Neural progenitor cell (in vitro differentiated cells): ENCODE measurements at regions not wholly inside any gene's neighbourhood (a gene's known extent, or its start where the extent isn't known, plus 50 kb on each side); places are given as distances from the start of the nearest gene placed in this dataset.

Experiments used
- DNase-seq: peaks from one replicate; pipeline ENCODE4 v3.0.0-alpha.2; 2016; ENCODE audit warnings: low spot score
- H2AFZ ChIP-seq: fragments of 200-600 bp; sonication (generic); replicated peaks from 2 replicates; pipeline ENCODE4 v1.6.1; 2016; ENCODE audit warnings: antibody characterized with exemption
- H3F3A ChIP-seq: fragments of 200-600 bp; sonication (generic); 2 replicates; pipeline ENCODE4 v1.6.1; 2016; ENCODE audit warnings: antibody characterized with exemption, low read depth
- H3K27ac ChIP-seq: fragments of 200-600 bp; sonication (generic); 2 replicates; pipeline ENCODE4 v1.5.1; 2016; ENCODE audit warnings: mild to moderate bottlenecking
- H3K27me3 ChIP-seq: fragments of 200-600 bp; sonication (generic); 2 replicates; pipeline ENCODE4 v1.6.1; 2016; ENCODE audit warnings: mild to moderate bottlenecking, moderate library complexity
- H3K36me3 ChIP-seq: fragments of 200-600 bp; sonication (generic); 2 replicates; pipeline ENCODE4 v1.5.1; 2016
- H3K4me1 ChIP-seq: fragments of 200-600 bp; sonication (generic); 2 replicates; pipeline ENCODE4 v1.6.1; 2016; ENCODE audit warnings: mixed run types
- H3K4me2 ChIP-seq: fragments of 200-600 bp; sonication (generic); 2 replicates; pipeline ENCODE4 v1.6.1; 2016
- H3K4me3 ChIP-seq: fragments of 200-600 bp; sonication (generic); 2 replicates; pipeline ENCODE4 v1.5.1; 2016
- H3K79me2 ChIP-seq: fragments of 200-600 bp; sonication (generic); 2 replicates; pipeline ENCODE4 v1.6.1; 2016; ENCODE audit warnings: low read depth
- H3K9ac ChIP-seq: fragments of 200-600 bp; sonication (generic); 2 replicates; pipeline ENCODE4 v1.6.1; 2016
- H3K9me3 ChIP-seq: fragments of 200-600 bp; sonication (generic); 2 replicates; pipeline ENCODE4 v1.5.1; 2016; ENCODE audit warnings: low read depth
- H4K20me1 ChIP-seq: fragments of 200-600 bp; sonication (generic); 2 replicates; pipeline ENCODE4 v1.6.1; 2016; ENCODE audit warnings: low read depth
- H3K27ac Mint-ChIP-seq: 3 replicates; pipeline ENCODE4 v1.8.0; 2021; ENCODE audit warnings: mixed read lengths
- H3K27me3 Mint-ChIP-seq: 2 replicates; pipeline ENCODE4 v1.8.0; 2022; ENCODE audit warnings: low read depth, mild to moderate bottlenecking, inconsistent platforms, moderate library complexity, mixed read lengths; ENCODE audit not compliant: insufficient read depth
- H3K36me3 Mint-ChIP-seq: 3 replicates; pipeline ENCODE4 v1.8.0; 2021; ENCODE audit warnings: mixed read lengths
- H3K4me1 Mint-ChIP-seq: 3 replicates; pipeline ENCODE4 v1.8.0; 2021; ENCODE audit warnings: mixed read lengths
- H3K4me3 Mint-ChIP-seq: 3 replicates; pipeline ENCODE4 v1.8.0; 2021; ENCODE audit warnings: mild to moderate bottlenecking, moderate library complexity, mixed read lengths
- H3K9me3 Mint-ChIP-seq: 3 replicates; pipeline ENCODE4 v1.8.0; 2020; ENCODE audit warnings: mixed read lengths
- EZH2 ChIP-seq: fragments of 200-600 bp; sonication (generic); IDR thresholded peaks from 2 replicates; pipeline ENCODE4 v1.6.1; 2017; ENCODE audit warnings: antibody characterized with exemption, mild to moderate bottlenecking, moderate library complexity
- EZH2phosphoT487 ChIP-seq: fragments of 200-600 bp; sonication (generic); IDR thresholded peaks from 2 replicates; pipeline ENCODE4 v1.6.1; 2017; ENCODE audit warnings: antibody characterized with exemption
- TF ChIP-seq, protein P1 (sequence below): fragments of 200-600 bp; sonication (generic); IDR thresholded peaks from 2 replicates; pipeline ENCODE4 v1.5.1; 2017; ENCODE audit warnings: antibody characterized with exemption, mild to moderate bottlenecking

DNA sequence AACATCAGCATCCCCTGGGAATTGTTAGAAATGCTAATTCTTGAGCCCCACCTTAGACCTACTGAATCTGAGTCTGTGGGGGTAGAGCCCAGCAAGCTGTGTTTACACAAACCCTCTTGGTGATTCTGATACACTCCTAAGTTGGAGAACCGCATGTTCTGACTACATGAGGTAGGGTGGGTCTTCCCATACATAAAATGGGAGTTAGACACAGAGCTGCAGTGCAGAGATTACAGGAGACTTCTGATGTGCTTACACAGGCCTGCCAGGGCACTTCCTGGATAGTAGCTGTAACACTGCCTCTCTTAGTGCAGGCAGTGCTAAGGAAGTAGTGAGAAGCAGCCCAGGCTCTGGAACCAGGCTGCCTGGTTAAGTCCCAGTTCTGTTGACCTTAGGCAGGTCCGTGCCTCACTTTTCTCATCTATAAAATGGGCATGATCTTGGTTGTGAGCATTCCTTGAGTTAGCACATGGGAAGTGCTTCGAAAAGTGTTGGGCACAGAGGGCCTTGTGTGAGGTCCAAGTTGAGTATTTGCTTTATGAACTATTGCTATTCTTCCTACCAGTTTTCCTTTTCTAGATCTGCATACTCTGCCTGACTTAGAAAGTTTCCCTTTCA lies 67.3 kb downstream of the GLI2 start:
- Histone ChIP-seq H3K4me1 (peaks cover 7% of the 10 kb centered on the region), H3K4me3 (no peak overlapping the region), H3K9ac (no peak overlapping the region), H3K79me2 (peaks cover 20% of the 10 kb centered on the region), H3K4me2 (no peak overlapping the region), H3F3A (peaks cover 4% of the 10 kb centered on the region), H3K36me3 (no peaks in the 10 kb centered on the region), H2AFZ (no peak overlapping the region), H3K27me3 (no peaks in the 10 kb centered on the region), H4K20me1 (peaks cover 91% of the 10 kb centered on the region), H3K27ac (no peak overlapping the region), H3K9me3 (no peaks in the 10 kb centered on the region)
- H3K36me3 Mint-ChIP-seq: peaks cover 20% of the 10 kb centered on the region
- H3K4me1 Mint-ChIP-seq: peaks cover 31% of the 10 kb centered on the region
- no peak overlapping the region for H3K27ac Mint-ChIP-seq
- TF ChIP-seq EZH2phosphoT487 (no peak), EZH2 (no peak)
- TF ChIP-seq, protein P1, sequence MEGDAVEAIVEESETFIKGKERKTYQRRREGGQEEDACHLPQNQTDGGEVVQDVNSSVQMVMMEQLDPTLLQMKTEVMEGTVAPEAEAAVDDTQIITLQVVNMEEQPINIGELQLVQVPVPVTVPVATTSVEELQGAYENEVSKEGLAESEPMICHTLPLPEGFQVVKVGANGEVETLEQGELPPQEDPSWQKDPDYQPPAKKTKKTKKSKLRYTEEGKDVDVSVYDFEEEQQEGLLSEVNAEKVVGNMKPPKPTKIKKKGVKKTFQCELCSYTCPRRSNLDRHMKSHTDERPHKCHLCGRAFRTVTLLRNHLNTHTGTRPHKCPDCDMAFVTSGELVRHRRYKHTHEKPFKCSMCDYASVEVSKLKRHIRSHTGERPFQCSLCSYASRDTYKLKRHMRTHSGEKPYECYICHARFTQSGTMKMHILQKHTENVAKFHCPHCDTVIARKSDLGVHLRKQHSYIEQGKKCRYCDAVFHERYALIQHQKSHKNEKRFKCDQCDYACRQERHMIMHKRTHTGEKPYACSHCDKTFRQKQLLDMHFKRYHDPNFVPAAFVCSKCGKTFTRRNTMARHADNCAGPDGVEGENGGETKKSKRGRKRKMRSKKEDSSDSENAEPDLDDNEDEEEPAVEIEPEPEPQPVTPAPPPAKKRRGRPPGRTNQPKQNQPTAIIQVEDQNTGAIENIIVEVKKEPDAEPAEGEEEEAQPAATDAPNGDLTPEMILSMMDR: no peak
- H3K4me3 Mint-ChIP-seq: no peak overlapping the region
- no peaks in the 10 kb centered on the region for H3K9me3 Mint-ChIP-seq
- H3K27me3 Mint-ChIP-seq: no peaks in the 10 kb centered on the region
- no peak for DNase-seq

DNA sequence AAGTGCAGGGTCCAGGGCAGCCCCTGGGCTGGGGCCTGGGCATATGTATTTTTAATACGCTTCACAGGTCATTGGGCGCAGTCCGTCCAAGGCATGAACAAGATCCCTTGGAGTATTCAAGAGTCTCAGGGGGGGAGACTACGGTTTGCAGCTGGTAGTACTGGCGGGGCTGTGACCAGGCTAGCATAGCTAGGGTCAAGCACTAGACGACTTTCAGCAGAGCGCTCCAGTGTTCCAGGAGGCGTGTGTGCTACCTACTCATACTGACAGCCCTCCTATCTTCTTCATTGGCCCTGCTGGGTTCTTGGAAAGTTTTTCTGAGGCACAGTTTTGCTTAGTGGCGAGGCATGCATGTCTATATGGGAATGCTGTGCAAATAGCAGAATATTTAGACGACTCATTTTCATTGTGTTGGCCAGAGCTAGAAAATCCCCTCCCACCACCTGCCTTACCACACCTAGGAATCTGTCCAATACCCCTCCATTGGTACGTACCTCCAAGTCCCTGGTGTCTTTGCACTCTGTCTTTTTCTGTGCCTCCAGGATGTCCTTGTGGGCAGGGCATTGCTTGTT lies 68.2 kb downstream of the GLI2 start:
- Histone ChIP-seq H3K4me1 (no peaks in the 10 kb centered on the region), H3K27me3 (no peaks in the 10 kb centered on the region), H4K20me1 (peaks cover 91% of the 10 kb centered on the region), H3K36me3 (no peaks in the 10 kb centered on the region), H3K4me2 (no peak overlapping the region), H3K9ac (no peak overlapping the region), H3K79me2 (peaks cover 14% of the 10 kb centered on the region), H2AFZ (no peak overlapping the region), H3F3A (no peaks in the 10 kb centered on the region), H3K27ac (no peak overlapping the region), H3K9me3 (no peaks in the 10 kb centered on the region), H3K4me3 (no peak overlapping the region)
- H3K4me1 Mint-ChIP-seq: peaks cover 26% of the 10 kb centered on the region
- no peak overlapping the region for H3K27ac Mint-ChIP-seq
- no peaks in the 10 kb centered on the region for H3K9me3 Mint-ChIP-seq
- no peak overlapping the region for H3K4me3 Mint-ChIP-seq
- no peak for DNase-seq
- TF ChIP-seq EZH2phosphoT487: no peak
- TF ChIP-seq, protein P1: no peak
- no peak for TF ChIP-seq EZH2
- peaks cover 18% of the 10 kb centered on the region for H3K36me3 Mint-ChIP-seq
- H3K27me3 Mint-ChIP-seq: no peaks in the 10 kb centered on the region

DNA sequence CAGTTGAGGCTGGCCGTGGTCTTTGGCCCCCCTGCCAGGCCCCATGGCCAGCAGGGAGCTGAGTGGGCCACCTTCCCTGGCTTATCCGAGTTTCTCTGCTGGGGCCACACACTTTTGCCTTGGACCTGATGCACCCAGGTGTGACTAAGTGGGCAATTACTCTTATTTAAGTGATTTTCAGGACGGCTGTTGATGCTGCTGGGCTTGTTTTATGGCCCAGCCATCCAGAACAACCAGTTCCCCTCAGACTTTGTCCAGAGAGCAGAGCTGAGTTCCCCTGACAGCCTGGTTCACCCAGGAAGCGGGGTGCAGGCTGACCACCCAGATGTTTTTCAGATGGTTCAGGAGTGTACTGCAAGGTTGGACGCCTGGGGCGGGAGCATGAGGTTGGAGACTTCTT lies 68.8 kb downstream of the GLI2 start:
- DNase-seq: no peak
- H3K4me2 ChIP-seq: no peak overlapping the region
- Mint-ChIP-seq H3K36me3 (peaks cover 20% of the 10 kb centered on the region), H3K4me3 (no peak overlapping the region), H3K4me1 (peaks cover 29% of the 10 kb centered on the region), H3K27me3 (no peaks in the 10 kb centered on the region), H3K9me3 (no peaks in the 10 kb centered on the region), H3K27ac (no peak overlapping the region)
- no peaks in the 10 kb centered on the region for H3K9me3 ChIP-seq
- H3K27me3 ChIP-seq: no peaks in the 10 kb centered on the region
- H3K79me2 ChIP-seq: peaks cover 12% of the 10 kb centered on the region
- peaks cover 90% of the 10 kb centered on the region for H4K20me1 ChIP-seq
- H3K27ac ChIP-seq: no peak overlapping the region
- no peaks in the 10 kb centered on the region for H3K36me3 ChIP-seq
- no peaks in the 10 kb centered on the region for H3F3A ChIP-seq
- no peak overlapping the region for H3K9ac ChIP-seq
- no peaks in the 10 kb centered on the region for H3K4me1 ChIP-seq
- H2AFZ ChIP-seq: no peak overlapping the region
- no peak overlapping the region for H3K4me3 ChIP-seq
- no peak for TF ChIP-seq EZH2
- TF ChIP-seq, protein P1: no peak
- TF ChIP-seq EZH2phosphoT487: no peak
